ENCODE measurements at regions not wholly inside any gene's neighbourhood (a gene's known extent, or its start where the extent isn't known, plus 50 kb on each side); places are given as distances from the start of the nearest gene placed in this dataset.

DNA sequence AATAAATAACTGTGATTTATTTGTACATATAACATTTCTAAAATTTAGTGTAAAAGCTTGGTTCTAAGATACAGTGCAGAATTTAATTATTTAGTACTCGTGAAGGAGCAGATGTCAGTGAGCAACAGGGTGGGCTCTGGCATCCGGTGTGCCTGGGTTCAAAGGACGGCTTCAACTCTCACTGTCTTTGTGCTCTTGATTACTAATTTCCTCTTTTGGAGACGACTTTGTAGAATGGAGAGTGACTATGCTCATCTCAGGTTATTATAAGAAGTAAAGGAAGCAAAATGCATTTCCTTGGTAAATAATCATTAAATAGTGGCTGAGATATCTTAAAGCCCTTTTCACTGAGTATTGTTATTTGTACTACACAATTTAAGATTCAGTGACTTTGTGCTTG lies 271.7 kb downstream of the ASXL3 start:
- TF ChIP-seq, protein P1, sequence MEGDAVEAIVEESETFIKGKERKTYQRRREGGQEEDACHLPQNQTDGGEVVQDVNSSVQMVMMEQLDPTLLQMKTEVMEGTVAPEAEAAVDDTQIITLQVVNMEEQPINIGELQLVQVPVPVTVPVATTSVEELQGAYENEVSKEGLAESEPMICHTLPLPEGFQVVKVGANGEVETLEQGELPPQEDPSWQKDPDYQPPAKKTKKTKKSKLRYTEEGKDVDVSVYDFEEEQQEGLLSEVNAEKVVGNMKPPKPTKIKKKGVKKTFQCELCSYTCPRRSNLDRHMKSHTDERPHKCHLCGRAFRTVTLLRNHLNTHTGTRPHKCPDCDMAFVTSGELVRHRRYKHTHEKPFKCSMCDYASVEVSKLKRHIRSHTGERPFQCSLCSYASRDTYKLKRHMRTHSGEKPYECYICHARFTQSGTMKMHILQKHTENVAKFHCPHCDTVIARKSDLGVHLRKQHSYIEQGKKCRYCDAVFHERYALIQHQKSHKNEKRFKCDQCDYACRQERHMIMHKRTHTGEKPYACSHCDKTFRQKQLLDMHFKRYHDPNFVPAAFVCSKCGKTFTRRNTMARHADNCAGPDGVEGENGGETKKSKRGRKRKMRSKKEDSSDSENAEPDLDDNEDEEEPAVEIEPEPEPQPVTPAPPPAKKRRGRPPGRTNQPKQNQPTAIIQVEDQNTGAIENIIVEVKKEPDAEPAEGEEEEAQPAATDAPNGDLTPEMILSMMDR (IDR thresholded peaks at IDR 0.05), result no peak
- TF ChIP-seq TCF7 (CRISPR knock-in tag; IDR thresholded peaks at IDR 0.05; ENCODE audit: low read depth) (no peak), GABPB1 (CRISPR knock-in tag; IDR thresholded peaks at IDR 0.05) (no peak), JUN (CRISPR knock-in tag; IDR thresholded peaks at IDR 0.05) (no peak)
- TF ChIP-seq, protein P2, sequence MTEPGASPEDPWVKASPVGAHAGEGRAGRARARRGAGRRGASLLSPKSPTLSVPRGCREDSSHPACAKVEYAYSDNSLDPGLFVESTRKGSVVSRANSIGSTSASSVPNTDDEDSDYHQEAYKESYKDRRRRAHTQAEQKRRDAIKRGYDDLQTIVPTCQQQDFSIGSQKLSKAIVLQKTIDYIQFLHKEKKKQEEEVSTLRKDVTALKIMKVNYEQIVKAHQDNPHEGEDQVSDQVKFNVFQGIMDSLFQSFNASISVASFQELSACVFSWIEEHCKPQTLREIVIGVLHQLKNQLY (CRISPR knock-in tag; IDR thresholded peaks at IDR 0.05), result no peak
- TF ChIP-seq, protein P3, sequence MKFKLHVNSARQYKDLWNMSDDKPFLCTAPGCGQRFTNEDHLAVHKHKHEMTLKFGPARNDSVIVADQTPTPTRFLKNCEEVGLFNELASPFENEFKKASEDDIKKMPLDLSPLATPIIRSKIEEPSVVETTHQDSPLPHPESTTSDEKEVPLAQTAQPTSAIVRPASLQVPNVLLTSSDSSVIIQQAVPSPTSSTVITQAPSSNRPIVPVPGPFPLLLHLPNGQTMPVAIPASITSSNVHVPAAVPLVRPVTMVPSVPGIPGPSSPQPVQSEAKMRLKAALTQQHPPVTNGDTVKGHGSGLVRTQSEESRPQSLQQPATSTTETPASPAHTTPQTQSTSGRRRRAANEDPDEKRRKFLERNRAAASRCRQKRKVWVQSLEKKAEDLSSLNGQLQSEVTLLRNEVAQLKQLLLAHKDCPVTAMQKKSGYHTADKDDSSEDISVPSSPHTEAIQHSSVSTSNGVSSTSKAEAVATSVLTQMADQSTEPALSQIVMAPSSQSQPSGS (CRISPR knock-in tag; IDR thresholded peaks at IDR 0.05; ENCODE audit: borderline replicate concordance, low read depth), result no peak

All from WTC11 (cell line).